Activated CD4-positive, alpha-beta memory T cell treated with anti-CD3 and anti-CD28 coated beads for 36 hours (primary cell): ENCODE measurements at regions not wholly inside any gene's neighbourhood (a gene's known extent, or its start where the extent isn't known, plus 50 kb on each side); places are given as distances from the start of the nearest gene placed in this dataset. TPM values are rescaled to one million over a fixed set of nuclear protein-coding genes. Genes with fewer than 3 reads are reported as not detected.

Experiments
- microRNA-seq: library from miRNA; unstranded; fragments of <30 nt; microRNA quantifications from one replicate; pipeline ENCODE4 v1.2.0, GENCODE V29; 2022; ENCODE audit warnings: borderline number of aligned reads, borderline microRNAs expressed, borderline replicate concordance

Small RNA genes lying in the stretch of these regions (microRNA-seq; reads per million reads assigned to microRNA genes)
- gene MIR4435-2 = not detected
